ENCODE measurements at regions not wholly inside any gene's neighbourhood (a gene's known extent, or its start where the extent isn't known, plus 50 kb on each side); places are given as distances from the start of the nearest gene placed in this dataset.
"Not testable (repeated sequence)": the region's sequence is repeated elsewhere in the genome, so short reads cannot be mapped to it uniquely, and the experiment has no call there.

DNA sequence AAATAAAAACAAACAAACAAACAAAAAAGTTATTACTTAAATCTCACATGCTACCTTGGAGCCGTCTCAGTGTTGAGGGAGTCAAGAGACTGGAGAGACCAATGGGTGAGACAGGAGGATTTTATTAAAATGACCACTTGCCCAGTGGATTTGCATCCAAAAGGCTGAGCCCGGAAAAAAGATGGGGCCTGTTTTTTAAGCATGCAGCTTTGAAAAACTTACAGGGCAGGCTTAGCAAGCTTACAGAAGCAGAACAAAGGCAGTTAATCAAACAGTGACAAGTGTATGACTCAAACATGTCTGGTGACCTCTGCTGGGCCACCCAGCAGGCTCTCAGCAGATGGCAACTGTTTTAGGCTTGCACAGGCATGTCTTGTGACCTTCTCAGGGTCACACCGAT, 82.5 kb downstream of the POTEH start:
- DNase-seq; H3K27ac Mint-ChIP-seq; H3K4me1 Mint-ChIP-seq; H3K4me3 Mint-ChIP-seq; H3K9me3 Mint-ChIP-seq; intact Hi-C loops (cut with micrococcal nuclease); H3K36me3 Mint-ChIP-seq (ENCODE audit: low read depth); H3K27me3 Mint-ChIP-seq: not testable (repeated sequence)

DNA sequence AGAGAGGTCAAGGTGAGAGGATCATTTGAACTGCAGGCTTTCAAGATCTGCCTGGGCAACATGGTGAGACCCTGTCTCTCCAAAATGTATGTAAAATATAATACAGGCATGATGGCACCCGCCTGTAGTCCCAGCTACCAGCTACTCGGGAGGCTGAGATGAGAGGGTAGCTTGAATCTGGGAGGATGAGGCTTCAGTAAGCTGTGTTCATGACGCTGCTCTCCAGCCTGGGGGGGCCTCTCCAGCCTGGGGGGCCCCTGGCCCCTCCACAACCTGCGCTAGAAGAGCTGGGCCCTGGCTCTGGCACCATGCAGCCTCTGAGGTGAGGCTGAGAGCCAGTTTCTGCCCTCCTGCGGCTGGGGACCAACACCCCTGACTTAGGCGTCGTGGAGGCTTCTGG, 85.3 kb downstream of the POTEH start:
- H3K27ac Mint-ChIP-seq; intact Hi-C loops (cut with micrococcal nuclease); DNase-seq; H3K36me3 Mint-ChIP-seq (ENCODE audit: low read depth); H3K4me1 Mint-ChIP-seq; H3K4me3 Mint-ChIP-seq; H3K27me3 Mint-ChIP-seq; H3K9me3 Mint-ChIP-seq: not testable (repeated sequence)

DNA sequence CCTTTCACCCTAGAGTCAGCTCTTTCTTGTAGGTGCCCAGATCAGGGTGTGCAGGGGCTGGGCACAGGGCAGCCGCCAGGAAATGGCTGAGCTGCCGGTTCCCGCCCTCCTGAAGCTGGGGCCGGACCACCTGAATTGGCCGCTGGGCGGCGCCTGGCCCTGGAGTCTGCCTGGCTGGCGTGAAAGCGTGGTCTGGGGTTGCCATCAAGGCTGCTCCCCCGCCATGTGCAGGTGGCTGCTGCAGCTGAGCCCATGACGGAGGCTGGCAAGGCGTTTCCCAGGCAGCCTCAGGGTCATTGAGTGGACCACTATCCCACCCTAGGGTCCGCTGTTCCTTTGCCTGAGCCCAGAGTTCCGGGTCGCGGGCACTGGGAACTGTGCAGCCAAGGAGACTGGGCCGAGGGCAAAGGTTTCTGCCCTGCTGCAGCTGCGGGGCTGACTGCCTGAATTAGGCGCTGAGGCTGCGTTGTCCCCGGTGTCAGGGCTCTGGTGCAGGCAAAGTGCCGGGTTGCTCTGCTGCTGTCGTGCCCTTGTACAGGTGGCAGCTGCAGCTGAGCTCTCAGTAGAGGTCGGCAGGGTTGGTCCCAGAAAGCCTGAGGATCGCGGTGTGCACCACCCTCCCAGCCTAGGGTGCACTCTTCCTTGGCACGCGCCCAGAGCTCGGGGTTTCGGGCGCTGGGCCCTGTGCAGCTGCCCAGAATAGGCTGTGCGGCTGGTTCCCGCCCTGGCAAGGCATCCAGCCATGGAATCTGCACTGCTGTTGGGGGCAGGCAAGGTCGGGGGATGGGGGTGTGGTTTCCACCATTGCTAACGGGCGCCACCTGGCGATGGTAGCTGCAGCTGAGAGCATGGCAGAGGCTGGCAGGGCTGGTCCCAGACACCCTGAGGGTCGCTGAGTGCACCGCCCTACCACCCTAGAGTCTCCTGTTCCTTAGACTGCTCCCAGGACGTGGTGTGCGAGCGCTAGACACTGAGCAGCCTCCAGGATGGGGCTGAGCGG, 86.1 kb downstream of the POTEH start:
- H3K4me1 Mint-ChIP-seq; intact Hi-C loops (cut with micrococcal nuclease); H3K9me3 Mint-ChIP-seq; H3K27me3 Mint-ChIP-seq; H3K27ac Mint-ChIP-seq; H3K36me3 Mint-ChIP-seq (ENCODE audit: low read depth); H3K4me3 Mint-ChIP-seq; DNase-seq: not testable (repeated sequence)

DNA sequence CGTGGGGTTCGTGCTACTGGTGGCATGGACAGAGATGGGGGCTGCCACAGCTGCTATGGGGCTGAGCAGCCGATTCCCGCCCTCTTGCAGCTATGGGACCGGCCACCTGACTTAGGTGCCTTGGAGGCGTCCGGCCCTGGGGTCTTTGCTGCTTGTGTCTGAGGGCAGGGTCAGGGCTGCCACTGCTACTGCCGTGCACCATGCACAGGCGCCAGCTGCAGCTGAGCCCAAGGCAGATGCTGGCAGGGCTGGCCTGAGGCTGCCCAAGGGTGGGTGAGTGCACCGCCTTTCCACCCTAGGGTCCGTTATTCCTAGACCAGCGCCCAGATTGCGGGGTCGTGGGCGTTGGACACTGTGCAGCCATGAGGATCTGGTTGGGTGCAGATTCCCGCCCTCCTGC, 86.9 kb downstream of the POTEH start:
- H3K4me1 Mint-ChIP-seq; H3K27ac Mint-ChIP-seq; intact Hi-C loops (cut with micrococcal nuclease); DNase-seq; H3K9me3 Mint-ChIP-seq; H3K36me3 Mint-ChIP-seq (ENCODE audit: low read depth); H3K4me3 Mint-ChIP-seq; H3K27me3 Mint-ChIP-seq: not testable (repeated sequence)

- intact Hi-C loops (cut with micrococcal nuclease); H3K27ac Mint-ChIP-seq; H3K27me3 Mint-ChIP-seq; DNase-seq; H3K4me3 Mint-ChIP-seq; H3K36me3 Mint-ChIP-seq (ENCODE audit: low read depth); H3K4me1 Mint-ChIP-seq; H3K9me3 Mint-ChIP-seq: not testable (repeated sequence)
These were observed 87.3 kb downstream of the POTEH start for GRCh38 chr22:15777150-15777549.

DNA sequence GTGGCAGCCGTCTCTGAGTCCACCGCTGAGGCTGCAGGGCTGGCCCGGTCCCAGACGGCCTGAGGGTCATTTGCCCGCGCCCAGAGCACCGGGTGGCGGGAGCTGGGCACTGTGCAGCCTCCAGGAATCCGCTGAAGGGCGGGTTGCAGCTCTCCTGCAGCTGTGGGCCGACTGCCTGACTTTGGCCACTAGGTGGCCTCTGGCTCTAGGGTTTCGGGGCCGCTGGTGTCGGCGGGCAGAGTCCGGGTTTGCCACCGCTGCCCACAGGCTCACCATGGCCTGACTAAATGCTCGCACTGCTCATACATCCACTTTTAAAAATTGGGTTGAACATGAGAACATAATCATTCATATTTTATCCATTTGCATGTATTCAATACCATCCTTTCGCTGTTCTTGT, 87.7 kb downstream of the POTEH start:
- H3K4me3 Mint-ChIP-seq; H3K27me3 Mint-ChIP-seq; DNase-seq; intact Hi-C loops (cut with micrococcal nuclease); H3K4me1 Mint-ChIP-seq; H3K27ac Mint-ChIP-seq; H3K9me3 Mint-ChIP-seq; H3K36me3 Mint-ChIP-seq (ENCODE audit: low read depth): not testable (repeated sequence)

GRCh38 chr22:15778366-15778765, 88.5 kb downstream of the POTEH start:
- H3K9me3 Mint-ChIP-seq; H3K4me1 Mint-ChIP-seq; H3K27me3 Mint-ChIP-seq; H3K36me3 Mint-ChIP-seq (ENCODE audit: low read depth); H3K4me3 Mint-ChIP-seq; intact Hi-C loops (cut with micrococcal nuclease); H3K27ac Mint-ChIP-seq; DNase-seq: not testable (repeated sequence)

DNA sequence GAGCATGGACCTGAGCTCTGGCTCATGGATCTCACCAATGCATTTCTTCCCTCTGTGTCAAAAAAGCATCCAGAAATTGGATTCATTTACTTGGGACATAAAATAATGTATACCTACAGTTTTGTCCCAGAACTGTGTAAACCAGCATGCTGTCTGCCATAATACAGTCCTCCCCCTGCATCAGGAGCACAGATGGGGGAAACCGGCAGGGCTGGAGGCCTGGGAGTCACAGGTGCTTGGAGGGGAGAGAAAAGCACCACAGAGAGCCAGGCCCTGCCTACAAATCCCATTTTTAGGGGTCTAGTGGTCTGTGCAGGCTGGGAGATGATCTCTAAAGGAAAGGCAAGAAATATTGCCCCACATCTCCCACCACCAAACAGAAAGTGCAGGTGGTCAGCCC, 91.8 kb downstream of the POTEH start:
- DNase-seq; H3K4me1 Mint-ChIP-seq; H3K36me3 Mint-ChIP-seq (ENCODE audit: low read depth); H3K9me3 Mint-ChIP-seq; intact Hi-C loops (cut with micrococcal nuclease); H3K27ac Mint-ChIP-seq; H3K4me3 Mint-ChIP-seq; H3K27me3 Mint-ChIP-seq: not testable (repeated sequence)

DNA sequence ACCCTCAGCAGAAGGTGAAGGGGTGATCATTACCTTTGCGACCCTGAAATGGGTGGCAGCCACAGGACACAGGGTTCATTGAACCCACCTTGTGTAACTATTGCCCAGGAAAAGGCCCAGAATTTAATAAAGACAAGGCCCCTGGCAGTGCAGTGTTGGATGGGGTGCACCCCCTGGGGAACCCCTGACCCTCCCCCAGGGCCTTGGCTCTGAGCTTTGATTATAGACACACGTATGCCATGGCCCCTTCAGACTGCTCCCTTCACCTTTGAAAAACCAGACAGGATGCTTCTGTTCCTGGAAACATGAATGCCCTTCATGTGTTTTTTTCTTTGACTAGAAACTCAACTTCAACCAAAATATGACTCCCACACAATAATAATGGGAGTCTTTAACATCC, 93.1 kb downstream of the POTEH start:
- H3K27me3 Mint-ChIP-seq; intact Hi-C loops (cut with micrococcal nuclease); H3K36me3 Mint-ChIP-seq (ENCODE audit: low read depth); H3K9me3 Mint-ChIP-seq; H3K27ac Mint-ChIP-seq; DNase-seq; H3K4me1 Mint-ChIP-seq; H3K4me3 Mint-ChIP-seq: not testable (repeated sequence)

DNA sequence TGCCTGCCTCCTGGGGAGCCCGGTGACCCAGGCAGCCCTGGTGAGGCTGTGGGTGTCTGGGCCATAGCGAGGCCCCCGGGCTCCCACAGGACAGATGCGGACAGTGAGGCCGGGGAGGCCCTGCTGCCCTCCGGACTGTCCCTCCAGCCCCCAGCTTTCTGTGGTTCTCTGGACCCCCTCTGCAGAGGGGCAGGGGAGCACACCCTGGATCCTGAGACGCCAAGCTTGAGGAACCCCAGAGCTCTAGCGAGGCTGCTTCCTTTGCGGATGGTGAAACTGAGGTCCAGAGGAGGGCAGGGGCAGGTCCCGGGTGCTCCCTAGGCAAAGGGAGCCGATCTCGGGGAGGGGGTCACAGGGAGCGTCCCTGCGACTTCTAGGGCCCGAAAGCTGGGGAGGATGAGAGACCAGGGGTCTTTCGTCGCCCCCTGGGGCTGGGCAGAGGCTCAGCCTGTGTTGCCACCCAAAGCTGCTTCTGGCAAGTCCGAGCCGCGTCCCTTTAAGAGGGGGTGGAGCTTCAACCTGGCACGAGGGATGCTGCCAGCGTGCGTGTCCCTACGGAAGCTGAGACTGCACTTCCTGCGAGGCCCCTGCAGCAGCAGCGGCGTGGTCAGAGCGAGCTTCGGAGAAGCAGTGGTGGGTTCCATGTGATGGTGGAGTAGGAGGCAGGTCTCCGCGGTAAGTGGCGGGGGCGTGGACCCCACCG, 94.7 kb downstream of the POTEH start:
- H3K36me3 Mint-ChIP-seq (ENCODE audit: low read depth); H3K4me3 Mint-ChIP-seq; H3K27ac Mint-ChIP-seq; H3K9me3 Mint-ChIP-seq; DNase-seq; H3K4me1 Mint-ChIP-seq; intact Hi-C loops (cut with micrococcal nuclease); H3K27me3 Mint-ChIP-seq: not testable (repeated sequence)

DNA sequence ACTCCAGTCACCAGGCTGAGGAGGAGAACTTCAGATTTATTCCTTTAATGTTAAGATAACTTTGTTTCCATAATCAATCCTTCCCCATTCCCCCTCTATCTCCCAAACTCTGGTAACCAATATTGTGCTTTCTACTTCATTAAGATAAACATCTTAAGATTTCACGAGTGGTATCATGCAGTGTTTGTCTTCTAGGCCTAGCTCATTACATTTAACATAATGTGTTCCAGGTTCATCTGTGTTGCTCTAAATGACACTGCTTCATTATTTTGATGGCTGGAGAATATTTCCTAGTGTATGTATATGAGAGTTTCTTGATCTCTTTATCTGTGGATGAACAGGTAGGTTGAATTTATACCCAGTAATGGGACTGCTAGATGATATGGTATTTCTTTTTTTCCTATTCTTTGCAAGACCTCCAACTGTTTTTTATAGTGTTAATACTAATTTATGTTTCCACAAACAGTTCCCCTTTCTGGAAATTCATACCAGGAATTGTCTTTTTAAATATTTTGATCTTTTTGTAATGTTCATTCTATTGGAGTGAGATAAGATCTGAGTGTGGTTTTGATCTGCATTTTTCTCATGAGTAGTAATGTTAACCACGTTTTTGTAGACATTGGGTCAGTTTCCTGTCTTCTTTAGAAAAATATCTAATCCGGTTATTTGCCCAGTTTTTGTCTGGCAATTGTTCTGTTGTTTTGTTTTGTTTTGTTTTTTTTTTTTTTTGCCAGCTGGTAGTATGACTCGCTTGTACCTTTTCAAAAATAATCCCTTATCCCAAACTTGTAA, 97.3 kb downstream of the POTEH start:
- H3K27ac Mint-ChIP-seq; H3K4me3 Mint-ChIP-seq; H3K36me3 Mint-ChIP-seq (ENCODE audit: low read depth); DNase-seq; H3K4me1 Mint-ChIP-seq; H3K9me3 Mint-ChIP-seq; intact Hi-C loops (cut with micrococcal nuclease); H3K27me3 Mint-ChIP-seq: not testable (repeated sequence)

DNA sequence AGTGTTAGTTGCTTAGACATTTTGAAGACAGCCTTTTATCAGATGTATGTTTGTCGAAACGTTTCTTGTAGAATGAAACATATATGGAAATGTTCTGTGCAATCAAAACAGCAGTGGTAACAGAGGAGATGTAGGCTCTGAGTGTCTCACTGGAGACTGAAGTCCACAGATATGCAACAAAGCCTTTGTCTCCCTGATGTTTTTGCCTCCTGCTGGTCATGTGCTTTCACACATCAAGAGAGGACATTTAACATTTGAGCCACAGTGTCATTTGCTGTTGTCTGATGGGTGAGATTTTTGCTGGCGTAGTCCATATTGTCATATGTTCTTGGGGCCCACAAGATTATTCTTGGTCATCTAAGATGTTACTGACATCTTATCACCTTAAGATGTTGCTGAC, 101.7 kb downstream of the POTEH start:
- H3K27ac Mint-ChIP-seq; H3K36me3 Mint-ChIP-seq (ENCODE audit: low read depth); DNase-seq; H3K27me3 Mint-ChIP-seq; H3K9me3 Mint-ChIP-seq; intact Hi-C loops (cut with micrococcal nuclease); H3K4me3 Mint-ChIP-seq; H3K4me1 Mint-ChIP-seq: not testable (repeated sequence)

- intact Hi-C loops (cut with micrococcal nuclease); H3K9me3 Mint-ChIP-seq; H3K27me3 Mint-ChIP-seq; H3K36me3 Mint-ChIP-seq (ENCODE audit: low read depth); H3K27ac Mint-ChIP-seq; H3K4me1 Mint-ChIP-seq; H3K4me3 Mint-ChIP-seq; DNase-seq: not testable (repeated sequence)
These were observed 110.1 kb downstream of the POTEH start for GRCh38 chr22:15799935-15800334.

DNA sequence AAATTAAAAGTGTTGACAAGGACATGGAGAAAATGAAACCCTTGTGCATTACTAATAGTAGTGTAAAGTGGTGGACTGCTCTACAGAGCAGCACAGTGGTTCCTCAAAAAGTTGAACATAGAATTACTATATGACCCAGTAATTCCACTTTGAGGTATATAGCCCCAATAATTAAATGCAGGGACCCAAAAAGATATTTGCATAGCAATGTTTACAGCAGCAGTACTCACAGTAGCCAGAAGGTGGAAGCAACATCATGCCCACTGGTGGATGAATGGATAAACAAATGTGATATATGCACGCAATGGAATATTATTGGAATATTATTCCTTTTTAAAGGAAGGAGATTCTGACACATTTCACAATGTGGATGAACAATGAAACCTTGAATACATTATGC, 121.3 kb downstream of the POTEH start:
- H3K27ac Mint-ChIP-seq; H3K9me3 Mint-ChIP-seq; H3K27me3 Mint-ChIP-seq; intact Hi-C loops (cut with micrococcal nuclease); H3K4me3 Mint-ChIP-seq; H3K4me1 Mint-ChIP-seq; H3K36me3 Mint-ChIP-seq (ENCODE audit: low read depth): not testable (repeated sequence)
- peak; percentile 53 for DNase-seq

Data from activated CD4-positive, alpha-beta T cell treated with anti-CD3 and anti-CD28 coated beads, Interleukin-2, amount 10 ng/mL, durations not matched to agents 24 days and 14 days (primary cell).